AG04449 (cell line): ENCODE measurements at regions not wholly inside any gene's neighbourhood (a gene's known extent, or its start where the extent isn't known, plus 50 kb on each side); places are given as distances from the start of the nearest gene placed in this dataset.

Experiments
- CTCF ChIA-PET: fragments of 350-600 bp; formaldehyde crosslinking; extraction: SDS; loops from one replicate; lab custom pipeline; 2021; ENCODE audit warnings: antibody characterized with exemption; lab: Yijun Ruan, JAX
- POLR2A ChIA-PET: fragments of 400-600, 350-600 bp; formaldehyde crosslinking; extraction: SDS; loops from one replicate; lab custom pipeline; 2020; ENCODE audit warnings: antibody characterized with exemption, inconsistent platforms; lab: Yijun Ruan, JAX
- DNase-seq: peaks from one replicate; pipeline ENCODE4 v3.0.0-alpha.2; 2010; ENCODE audit warnings: low read depth, low spot score
- H3K4me3 ChIP-seq: 2 replicates; pipeline ENCODE4 v1.5.1; 2011; ENCODE audit warnings: low read depth, mild to moderate bottlenecking, control low read depth, low read length
- TF ChIP-seq, protein P1 (sequence below): IDR thresholded peaks from one replicate; pipeline ENCODE4 v1.5.1; 2011; ENCODE audit warnings: mild to moderate bottlenecking, moderate library complexity, low read length, control low read depth, inconsistent platforms; ENCODE audit not compliant: insufficient read depth; ENCODE audit errors: missing control alignments

- ChIA-PET POLR2A (interaction anchor here (1.5 kb wide), 1 partner anchor 20 kb away, joined by 4 read pairs; no protein-coding TSS in a partner anchor), CTCF (interaction anchor here (0.9 to 1.9 kb wide), 11 partner anchors 10 to 527 kb away, joined by 3 to 10 read pairs (median 3); no protein-coding TSS in a partner anchor)
- TF ChIP-seq, protein P1, sequence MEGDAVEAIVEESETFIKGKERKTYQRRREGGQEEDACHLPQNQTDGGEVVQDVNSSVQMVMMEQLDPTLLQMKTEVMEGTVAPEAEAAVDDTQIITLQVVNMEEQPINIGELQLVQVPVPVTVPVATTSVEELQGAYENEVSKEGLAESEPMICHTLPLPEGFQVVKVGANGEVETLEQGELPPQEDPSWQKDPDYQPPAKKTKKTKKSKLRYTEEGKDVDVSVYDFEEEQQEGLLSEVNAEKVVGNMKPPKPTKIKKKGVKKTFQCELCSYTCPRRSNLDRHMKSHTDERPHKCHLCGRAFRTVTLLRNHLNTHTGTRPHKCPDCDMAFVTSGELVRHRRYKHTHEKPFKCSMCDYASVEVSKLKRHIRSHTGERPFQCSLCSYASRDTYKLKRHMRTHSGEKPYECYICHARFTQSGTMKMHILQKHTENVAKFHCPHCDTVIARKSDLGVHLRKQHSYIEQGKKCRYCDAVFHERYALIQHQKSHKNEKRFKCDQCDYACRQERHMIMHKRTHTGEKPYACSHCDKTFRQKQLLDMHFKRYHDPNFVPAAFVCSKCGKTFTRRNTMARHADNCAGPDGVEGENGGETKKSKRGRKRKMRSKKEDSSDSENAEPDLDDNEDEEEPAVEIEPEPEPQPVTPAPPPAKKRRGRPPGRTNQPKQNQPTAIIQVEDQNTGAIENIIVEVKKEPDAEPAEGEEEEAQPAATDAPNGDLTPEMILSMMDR: no peak
- peak; percentile 78 for DNase-seq
- peak overlapping the region; percentile 77 for H3K4me3 ChIP-seq
Observed at GRCh38 chr6:27688014-27688586, 215.2 kb upstream of the ZNF184 start.

DNA sequence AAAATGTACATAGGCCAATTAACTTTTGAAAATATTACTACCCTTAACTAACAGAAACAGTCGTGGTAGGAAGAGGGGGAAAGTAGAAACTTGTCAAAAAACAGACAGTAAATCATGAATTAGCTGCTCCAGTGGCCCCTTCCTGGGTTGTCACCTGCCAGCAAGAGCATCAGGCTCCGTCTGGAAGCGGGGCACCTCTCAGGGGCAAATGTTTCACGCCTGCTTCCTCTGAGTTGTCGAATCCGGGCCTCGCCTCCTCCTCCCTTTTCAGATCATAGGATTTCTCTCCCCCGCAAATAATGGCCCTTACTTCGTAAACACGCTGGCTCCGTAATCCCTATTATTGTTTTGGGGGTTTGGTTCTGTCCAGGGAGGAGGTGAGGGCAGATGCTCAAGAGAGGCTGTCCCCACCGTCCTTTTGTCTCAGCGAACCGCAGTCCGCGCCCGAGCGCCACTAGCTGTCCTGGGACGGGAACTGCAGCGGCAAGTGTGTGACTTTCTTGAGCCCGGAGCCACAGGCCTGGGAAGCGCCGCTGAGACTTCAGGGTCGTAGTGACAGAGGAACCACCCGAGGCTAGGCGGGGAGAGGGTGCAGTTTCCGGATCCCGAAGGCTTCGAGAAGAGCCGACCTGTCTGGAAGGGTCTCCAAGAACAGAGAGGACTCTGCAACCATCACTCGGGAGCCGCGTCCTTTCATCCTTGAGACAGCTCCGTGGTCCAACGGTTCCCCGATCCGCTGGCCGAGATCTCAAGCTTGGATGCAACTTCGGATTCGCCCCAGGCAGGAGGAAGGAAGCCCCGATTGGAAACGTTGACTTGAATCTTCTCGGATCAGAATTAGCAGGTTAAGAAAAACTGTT, 214.5 kb upstream of the ZNF184 start:
- ChIA-PET POLR2A (interaction anchor here (1.5 kb wide), 1 partner anchor 19 kb away, joined by 4 read pairs; no protein-coding TSS in a partner anchor), CTCF (interaction anchor here (0.6 to 1.9 kb wide), 14 partner anchors 10 to 526 kb away, joined by 3 to 10 read pairs (median 3); no protein-coding TSS in a partner anchor)
- H3K4me3 ChIP-seq: peak overlapping the region; percentile 77
- DNase-seq: no peak
- TF ChIP-seq, protein P1: peak; percentile 84

DNA sequence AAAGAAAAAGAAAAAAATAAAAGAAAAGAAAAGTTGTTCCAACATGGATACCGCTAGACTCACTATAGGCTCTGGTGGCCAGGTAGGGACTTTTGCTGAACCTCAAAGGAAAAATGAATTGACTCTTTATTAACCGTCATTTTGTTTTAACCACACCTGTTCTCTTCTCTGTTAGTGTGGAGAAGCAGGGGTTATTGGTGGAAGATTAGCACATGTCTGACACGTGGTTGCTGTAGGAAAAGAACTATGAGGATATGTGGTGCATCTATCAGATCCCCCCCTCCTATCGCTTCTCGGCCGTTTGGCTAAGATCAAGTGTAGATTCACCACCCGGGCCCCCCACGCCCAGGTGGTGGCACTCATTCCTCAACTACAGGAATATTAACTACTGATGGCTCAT, 212.4 kb upstream of the ZNF184 start:
- no peak for DNase-seq
- CTCF ChIA-PET: no interaction called here
- TF ChIP-seq, protein P1: no peak
- POLR2A ChIA-PET: no interaction called here
- H3K4me3 ChIP-seq: no peak overlapping the region

DNA sequence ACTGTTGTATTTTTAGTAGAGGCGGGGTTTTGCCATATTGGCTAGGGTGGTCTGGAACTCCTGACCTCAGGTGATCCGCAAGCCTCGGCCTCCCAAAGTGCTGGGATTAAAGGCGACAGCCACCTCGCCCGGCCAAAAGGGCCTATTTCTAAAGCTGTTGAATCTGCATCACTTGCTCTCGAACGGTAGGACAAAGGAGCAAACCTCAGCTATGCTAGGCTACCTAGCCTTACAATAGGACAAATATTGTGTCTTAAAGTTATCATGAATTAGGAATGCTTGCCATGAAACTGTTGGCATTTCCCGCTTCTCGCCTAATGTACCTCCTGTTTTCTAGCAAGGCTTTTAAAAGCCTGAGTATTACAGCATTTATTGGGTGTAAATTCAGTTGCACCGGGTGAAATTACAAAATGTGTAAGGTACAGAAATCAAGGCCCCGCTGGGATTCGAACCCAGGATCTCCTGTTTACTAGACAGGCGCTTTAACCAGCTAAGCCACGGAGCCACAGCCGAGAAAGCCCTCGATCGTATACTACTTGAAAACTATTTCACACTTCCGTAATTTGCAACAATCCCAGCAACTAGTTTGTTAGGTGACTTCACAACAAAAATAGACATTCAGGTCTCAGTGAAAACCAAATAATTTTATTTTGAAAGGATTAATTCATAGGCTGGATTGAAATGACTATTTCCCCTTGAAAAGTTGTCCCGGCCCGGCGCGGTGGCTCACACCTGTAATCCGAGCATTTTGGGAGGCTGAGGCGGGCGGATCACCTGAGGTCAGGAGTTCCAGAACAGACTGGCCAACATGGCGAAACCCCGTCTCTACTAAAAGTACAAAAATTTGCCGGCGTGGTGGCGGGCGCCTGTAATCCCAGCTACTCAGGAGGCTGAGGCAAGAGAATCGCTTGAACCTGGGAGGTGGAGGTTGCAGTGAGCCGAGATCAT, 211.6 kb upstream of the ZNF184 start:
- TF ChIP-seq, protein P1: no peak
- ChIA-PET CTCF (no interaction called here), POLR2A (no interaction called here)
- DNase-seq: peak; percentile 63
- H3K4me3 ChIP-seq: no peak overlapping the region

DNA sequence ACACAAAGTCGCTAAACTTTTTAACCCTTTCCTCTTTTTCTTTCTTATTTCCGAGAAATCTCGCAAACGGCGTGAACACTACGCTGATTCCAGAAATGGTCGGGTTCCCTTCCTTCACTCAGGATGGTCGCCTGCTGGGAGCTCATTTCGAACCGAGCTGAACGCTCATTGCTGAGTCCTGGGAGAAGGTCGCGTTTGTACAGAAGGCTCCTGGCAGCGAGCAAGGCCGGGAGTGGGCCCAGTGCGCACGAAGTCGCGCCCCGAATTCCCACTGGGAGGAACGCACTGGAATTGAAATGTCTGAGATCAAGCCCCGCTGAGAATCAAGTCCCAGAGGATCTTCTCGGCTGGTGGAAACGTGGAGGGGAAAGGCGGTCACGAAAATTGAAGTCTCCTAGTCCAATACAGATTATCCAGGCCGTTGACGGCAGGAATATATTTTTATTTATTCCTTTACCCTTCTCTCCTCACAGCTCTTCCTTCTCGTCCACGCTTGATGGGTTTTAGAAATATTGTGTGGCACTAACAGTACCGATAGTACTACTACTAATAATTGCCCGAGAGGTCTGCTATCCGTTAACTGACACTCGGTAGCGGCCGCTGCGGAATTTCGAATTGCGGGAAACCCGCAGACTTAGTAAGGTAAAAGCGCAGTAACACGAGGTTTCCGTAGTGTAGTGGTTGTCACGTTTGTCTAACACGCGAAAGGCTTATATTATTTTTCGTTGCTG, 207.2 kb upstream of the ZNF184 start:
- no peak for DNase-seq
- CTCF ChIA-PET: no interaction called here
- TF ChIP-seq, protein P1: no peak
- POLR2A ChIA-PET: no interaction called here
- no peak overlapping the region for H3K4me3 ChIP-seq
